Activated B cell treated with CpG ODN at 0.5 μM for 24 hours (primary cell): ENCODE measurements at regions not wholly inside any gene's neighbourhood (a gene's known extent, or its start where the extent isn't known, plus 50 kb on each side); places are given as distances from the start of the nearest gene placed in this dataset.
"Not testable (repeated sequence)": the region's sequence is repeated elsewhere in the genome, so short reads cannot be mapped to it uniquely, and the experiment has no call there.

Experiments used
- ATAC-seq: fragments of 200-7000 bp; cut with Tn5 transposase; one replicate; pipeline ENCODE4 v1.10.0; 2021; ENCODE audit warnings: low read depth, mild to moderate bottlenecking, moderate library complexity
- CTCF ChIA-PET: fragments of 350-600 bp; sonication (Branson Sonifier 250); formaldehyde crosslinking; loops from one replicate; lab custom pipeline; 2021; ENCODE audit warnings: antibody characterized with exemption; lab: Charles Lee
- POLR2A ChIA-PET: fragments of 350-600 bp; sonication (Branson Sonifier 250); formaldehyde crosslinking; loops from one replicate; lab custom pipeline; 2021; ENCODE audit warnings: antibody characterized with exemption; lab: Charles Lee
- DNase-seq: peaks from one replicate; pipeline ENCODE4 v3.0.0; 2022
- H3K27ac Mint-ChIP-seq: one replicate; pipeline ENCODE4 v1.8.0; 2020; ENCODE audit warnings: mixed read lengths
- H3K27me3 Mint-ChIP-seq: one replicate; pipeline ENCODE4 v1.8.0; 2021; ENCODE audit warnings: mixed read lengths
- H3K36me3 Mint-ChIP-seq: one replicate; pipeline ENCODE4 v1.8.0; 2021; ENCODE audit warnings: low read depth, mixed read lengths
- H3K4me1 Mint-ChIP-seq: one replicate; pipeline ENCODE4 v1.8.0; 2021; ENCODE audit warnings: mixed read lengths
- H3K4me3 Mint-ChIP-seq: one replicate; pipeline ENCODE4 v1.8.0; 2020; ENCODE audit warnings: mild to moderate bottlenecking, mixed read lengths
- H3K9me3 Mint-ChIP-seq: one replicate; pipeline ENCODE4 v1.8.0; 2020; ENCODE audit warnings: mixed read lengths
- CTCF ChIP-seq: fragments of 200-600 bp; IDR thresholded peaks from one replicate; pipeline ENCODE4 v1.8.0; 2022; ENCODE audit warnings: antibody characterized with exemption, mild to moderate bottlenecking
- intact Hi-C: fragments of 100-400 bp; cut with micrococcal nuclease; formaldehyde crosslinking; loops from one replicate; pipeline ENCODE4 v1.15.1; 2024

GRCh38 chr10:30540276-30540675, 89.3 kb downstream of the LYZL2 start:
- no peak for ATAC-seq
- CTCF ChIA-PET, result interaction anchor here (1.7 kb wide), 1 partner anchor 51 kb away, joined by 10 read pairs; no protein-coding TSS in a partner anchor
- TF ChIP-seq CTCF, result no peak
- Mint-ChIP-seq H3K36me3 (no peaks in the 10 kb centered on the region), H3K27me3 (no peaks in the 10 kb centered on the region), H3K4me3 (no peak overlapping the region), H3K27ac (no peak overlapping the region), H3K9me3 (no peaks in the 10 kb centered on the region), H3K4me1 (peaks cover 14% of the 10 kb centered on the region)
- intact Hi-C loops, result no loop called here
- POLR2A ChIA-PET, result no interaction called here
- no peak for DNase-seq

- DNase-seq (no peak), ATAC-seq (no peak)
- Mint-ChIP-seq H3K36me3 (peaks cover 1% of the 10 kb centered on the region), H3K4me3 (no peak overlapping the region), H3K9me3 (no peaks in the 10 kb centered on the region), H3K27me3 (no peaks in the 10 kb centered on the region), H3K27ac (no peak overlapping the region), H3K4me1 (peaks cover 21% of the 10 kb centered on the region)
- ChIA-PET CTCF (interaction anchor here (0.8 to 4.1 kb wide), 7 partner anchors 44 to 149 kb away, joined by 3 to 26 read pairs (median 5); no protein-coding TSS in a partner anchor), POLR2A (interaction anchor here (1.4 kb wide), 1 partner anchor 9 kb away, joined by 3 read pairs; no protein-coding TSS in a partner anchor)
- TF ChIP-seq CTCF, result no peak
- intact Hi-C loops, result no loop called here
Observed at GRCh38 chr10:30538086-30538485, 91.5 kb downstream of the LYZL2 start.

GRCh38 chr10:30537586-30537985, 92.0 kb downstream of the LYZL2 start:
- ATAC-seq (no peak), DNase-seq (no peak)
- TF ChIP-seq CTCF, result no peak
- intact Hi-C loops, result no loop called here
- peaks cover 21% of the 10 kb centered on the region for H3K4me1 Mint-ChIP-seq
- no peaks in the 10 kb centered on the region for H3K27me3 Mint-ChIP-seq
- no peak overlapping the region for H3K27ac Mint-ChIP-seq
- no peak overlapping the region for H3K4me3 Mint-ChIP-seq
- no peaks in the 10 kb centered on the region for H3K9me3 Mint-ChIP-seq
- CTCF ChIA-PET, result interaction anchor here (1.0 to 4.1 kb wide), 6 partner anchors 44 to 148 kb away, joined by 3 to 26 read pairs (median 10); no protein-coding TSS in a partner anchor
- POLR2A ChIA-PET, result interaction anchor here (1.4 kb wide), 1 partner anchor 8 kb away, joined by 3 read pairs; no protein-coding TSS in a partner anchor
- peaks cover 1% of the 10 kb centered on the region for H3K36me3 Mint-ChIP-seq

GRCh38 chr10:30537158-30537557, 92.4 kb downstream of the LYZL2 start:
- intact Hi-C loops, H3K27me3 Mint-ChIP-seq, H3K36me3 Mint-ChIP-seq, H3K9me3 Mint-ChIP-seq, ATAC-seq, H3K4me3 Mint-ChIP-seq, DNase-seq, H3K27ac Mint-ChIP-seq: not testable (repeated sequence)
- H3K4me1 Mint-ChIP-seq, result peaks cover 21% of the 10 kb centered on the region
- ChIA-PET CTCF (interaction anchor here (0.7 to 4.1 kb wide), 9 partner anchors 45 to 148 kb away, joined by 3 to 26 read pairs (median 5); no protein-coding TSS in a partner anchor), POLR2A (interaction anchor here (1.4 kb wide), 1 partner anchor 8 kb away, joined by 3 read pairs; no protein-coding TSS in a partner anchor)

- Mint-ChIP-seq H3K27me3 (no peaks in the 10 kb centered on the region), H3K4me3 (no peak overlapping the region), H3K27ac (no peak overlapping the region), H3K9me3 (no peaks in the 10 kb centered on the region), H3K36me3 (peaks cover 1% of the 10 kb centered on the region), H3K4me1 (peaks cover 24% of the 10 kb centered on the region)
- no peak for TF ChIP-seq CTCF
- intact Hi-C loops, result no loop called here
- DNase-seq (no peak), ATAC-seq (no peak)
- ChIA-PET CTCF (interaction anchor here (0.7 to 4.1 kb wide), 11 partner anchors 45 to 177 kb away, joined by 3 to 26 read pairs (median 5); no protein-coding TSS in a partner anchor), POLR2A (interaction anchor here (0.9 kb wide), 1 partner anchor 103 kb away, joined by 4 read pairs; the partner anchor contains the start of gene MAP3K8)
Observed at GRCh38 chr10:30536578-30536977, 93.0 kb downstream of the LYZL2 start.
